NT2/D1 (cell line): ENCODE measurements at regions not wholly inside any gene's neighbourhood (a gene's known extent, or its start where the extent isn't known, plus 50 kb on each side); places are given as distances from the start of the nearest gene placed in this dataset.

Experiments
- DNase-seq: peaks from one replicate; pipeline ENCODE4 v3.0.0-alpha.2; 2011; ENCODE audit warnings: low read depth, low spot score
- H3K27me3 ChIP-seq: 2 replicates; pipeline ENCODE4 v1.6.0; 2011; ENCODE audit warnings: mild to moderate bottlenecking; ENCODE audit not compliant: insufficient read length, insufficient read depth
- H3K36me3 ChIP-seq: 2 replicates; pipeline ENCODE4 v1.6.1; 2011; ENCODE audit warnings: mild to moderate bottlenecking, low read length, mixed read lengths; ENCODE audit not compliant: insufficient read depth, insufficient read length
- H3K4me1 ChIP-seq: 2 replicates; pipeline ENCODE4 v1.5.1; 2011; ENCODE audit not compliant: insufficient read depth, insufficient read length
- H3K4me3 ChIP-seq: 2 replicates; pipeline ENCODE4 v1.5.1; 2011; ENCODE audit warnings: low read depth; ENCODE audit not compliant: insufficient read length
- H3K9ac ChIP-seq: 2 replicates; pipeline ENCODE4 v1.6.0; 2011; ENCODE audit warnings: low read depth; ENCODE audit not compliant: insufficient read length
- H3K9me3 ChIP-seq: 2 replicates; pipeline ENCODE4 v1.5.1; 2011; ENCODE audit warnings: mild to moderate bottlenecking, low read length; ENCODE audit not compliant: insufficient read depth
- SUZ12 ChIP-seq: IDR thresholded peaks from 2 replicates; pipeline ENCODE4 v1.6.1; 2011; ENCODE audit not compliant: insufficient read length, insufficient read depth; ENCODE audit errors: extremely low read depth
- YY1 ChIP-seq: IDR thresholded peaks from 2 replicates; pipeline ENCODE4 v1.6.1; 2011; ENCODE audit not compliant: insufficient read length, insufficient read depth
- ZNF274 ChIP-seq: IDR thresholded peaks from 2 replicates; pipeline ENCODE4 v1.6.1; 2011; ENCODE audit warnings: mild to moderate bottlenecking, low read depth, low read length

- no peak for TF ChIP-seq SUZ12
- no peak for TF ChIP-seq YY1
- no peak for TF ChIP-seq ZNF274
- Histone ChIP-seq H3K9ac (no peak overlapping the region), H3K9me3 (peaks cover 12% of the 10 kb centered on the region), H3K4me3 (no peak overlapping the region), H3K4me1 (no peaks in the 10 kb centered on the region), H3K36me3 (no peaks in the 10 kb centered on the region), H3K27me3 (no peaks in the 10 kb centered on the region)
- no peak for DNase-seq
These were observed 325.6 kb downstream of the TTLL7 start for GRCh38 chr1:83673312-83673711.

- no peaks in the 10 kb centered on the region for H3K4me1 ChIP-seq
- TF ChIP-seq ZNF274 (no peak), YY1 (no peak), SUZ12 (no peak)
- no peak for DNase-seq
- H3K9me3 ChIP-seq: peaks cover 12% of the 10 kb centered on the region
- no peaks in the 10 kb centered on the region for H3K27me3 ChIP-seq
- H3K36me3 ChIP-seq: no peaks in the 10 kb centered on the region
- no peak overlapping the region for H3K9ac ChIP-seq
- H3K4me3 ChIP-seq: no peak overlapping the region
These were observed 327.3 kb downstream of the TTLL7 start for GRCh38 chr1:83671586-83671985.

DNA sequence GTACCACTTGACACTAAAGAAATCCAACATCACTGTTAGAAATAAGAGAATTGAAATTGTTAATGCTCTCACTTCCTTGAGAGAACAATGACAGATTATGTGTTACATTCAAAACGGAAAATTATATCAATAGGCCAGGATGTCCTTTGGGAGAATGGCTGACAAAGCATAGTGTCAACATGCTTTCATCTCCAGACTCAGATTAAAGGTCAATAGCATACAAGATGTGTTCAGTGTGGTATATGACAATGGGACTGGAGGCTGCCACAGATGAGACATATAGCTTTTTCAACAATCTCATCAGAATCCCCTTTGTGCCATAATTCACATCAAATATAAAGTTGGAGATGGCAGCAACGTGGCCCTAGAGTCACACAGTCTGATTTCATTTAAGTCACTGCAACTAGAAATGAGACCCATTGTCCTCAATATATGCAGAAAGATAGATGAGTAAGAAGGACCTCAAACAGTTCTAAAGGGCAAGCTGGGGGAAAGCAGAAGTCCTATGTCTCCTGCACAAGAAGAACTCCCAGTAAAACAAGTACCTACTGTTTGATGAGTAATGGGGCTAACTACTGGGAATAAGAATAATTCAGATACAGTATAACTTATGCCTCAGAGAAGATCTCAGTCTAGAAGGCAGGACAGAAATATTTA, 327.9 kb downstream of the TTLL7 start:
- TF ChIP-seq ZNF274 (no peak), SUZ12 (no peak), YY1 (no peak)
- Histone ChIP-seq H3K9me3 (peaks cover 12% of the 10 kb centered on the region), H3K36me3 (no peaks in the 10 kb centered on the region), H3K4me3 (no peak overlapping the region), H3K9ac (no peak overlapping the region), H3K4me1 (no peaks in the 10 kb centered on the region), H3K27me3 (no peaks in the 10 kb centered on the region)
- no peak for DNase-seq

DNA sequence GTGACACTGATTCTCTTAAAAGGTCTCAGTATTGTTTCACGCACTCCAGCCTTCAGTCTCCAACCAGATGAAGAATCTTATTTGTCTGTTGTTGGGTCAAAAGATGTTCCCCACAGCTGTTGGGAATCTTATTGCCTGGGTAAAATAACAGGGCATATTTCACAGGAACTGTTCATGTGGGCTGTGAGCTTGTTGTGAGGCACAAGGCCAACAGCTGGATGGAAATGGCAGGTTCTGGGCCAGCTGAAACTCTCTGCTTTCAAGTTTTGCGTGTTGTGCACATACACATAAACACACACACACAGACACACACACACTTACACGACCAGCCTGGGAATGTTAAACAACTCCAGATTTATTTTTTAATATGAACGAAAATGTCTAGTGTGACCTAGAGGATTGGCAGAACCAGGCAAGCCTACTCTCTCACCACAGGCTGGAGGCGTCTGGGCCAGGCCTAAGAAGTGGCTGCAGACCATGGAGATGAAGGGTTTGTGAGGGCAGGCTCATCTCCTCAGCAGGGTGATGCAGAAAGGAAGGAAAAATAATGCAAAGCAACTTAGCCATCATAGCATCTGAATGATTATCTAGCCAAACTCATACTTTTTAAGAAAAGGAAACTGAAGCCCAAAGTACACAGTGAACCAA, 357.0 kb downstream of the TTLL7 start:
- no peak overlapping the region for H3K4me3 ChIP-seq
- no peaks in the 10 kb centered on the region for H3K36me3 ChIP-seq
- no peak for TF ChIP-seq SUZ12
- TF ChIP-seq YY1: no peak
- TF ChIP-seq ZNF274: no peak
- no peak overlapping the region for H3K9ac ChIP-seq
- H3K9me3 ChIP-seq: no peaks in the 10 kb centered on the region
- DNase-seq: no peak
- H3K4me1 ChIP-seq: no peaks in the 10 kb centered on the region
- no peaks in the 10 kb centered on the region for H3K27me3 ChIP-seq

DNA sequence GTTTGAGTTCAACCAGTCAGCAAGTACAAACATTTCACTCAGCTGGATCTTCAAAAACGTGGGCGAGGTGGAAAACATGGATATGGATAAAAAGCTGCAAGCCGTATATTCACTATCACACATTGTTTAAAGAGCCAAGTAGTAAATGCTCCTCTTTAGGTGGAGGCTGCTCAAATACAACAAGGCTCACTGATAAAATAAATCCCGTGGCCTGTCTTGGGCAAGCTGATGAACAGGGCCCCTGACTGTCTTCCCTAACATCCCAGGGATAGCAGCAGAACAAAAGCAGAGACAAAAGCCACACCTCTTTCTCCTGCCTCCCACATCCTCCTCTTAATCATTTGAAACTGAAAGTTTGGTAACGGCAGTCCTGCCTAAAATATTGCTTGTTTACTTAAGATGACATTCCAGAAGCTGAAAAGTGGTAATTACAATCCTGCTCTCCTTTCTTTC, 357.7 kb downstream of the TTLL7 start:
- H3K4me1 ChIP-seq: no peaks in the 10 kb centered on the region
- TF ChIP-seq SUZ12 (no peak), YY1 (no peak), ZNF274 (no peak)
- DNase-seq: peak; percentile 25
- no peak overlapping the region for H3K9ac ChIP-seq
- no peaks in the 10 kb centered on the region for H3K27me3 ChIP-seq
- no peak overlapping the region for H3K4me3 ChIP-seq
- H3K9me3 ChIP-seq: no peaks in the 10 kb centered on the region
- no peaks in the 10 kb centered on the region for H3K36me3 ChIP-seq

DNA sequence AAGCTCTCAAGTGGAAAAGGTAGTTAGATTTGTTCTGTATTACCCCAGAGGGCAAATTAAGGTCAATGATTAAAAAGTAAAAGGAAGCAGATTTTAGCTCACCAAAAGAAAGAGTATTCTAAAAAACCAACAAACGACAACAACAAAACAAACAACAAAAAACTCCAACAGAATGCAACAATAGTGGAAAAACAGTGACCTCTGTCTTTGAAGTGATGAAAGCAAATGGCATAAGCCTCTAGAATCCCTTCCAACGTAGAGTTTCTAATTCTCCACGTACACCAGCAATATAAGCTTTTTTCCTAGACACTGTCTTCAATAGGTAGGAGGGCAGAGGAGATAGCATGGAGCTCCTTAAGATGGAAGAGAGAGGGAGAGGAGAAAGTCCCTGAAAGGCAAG, 359.1 kb downstream of the TTLL7 start:
- TF ChIP-seq SUZ12 (no peak), YY1 (no peak), ZNF274 (no peak)
- DNase-seq: no peak
- Histone ChIP-seq H3K4me3 (no peak overlapping the region), H3K9me3 (no peaks in the 10 kb centered on the region), H3K9ac (no peak overlapping the region), H3K36me3 (no peaks in the 10 kb centered on the region), H3K27me3 (no peaks in the 10 kb centered on the region), H3K4me1 (no peaks in the 10 kb centered on the region)

- no peak for TF ChIP-seq SUZ12
- TF ChIP-seq ZNF274: no peak
- no peak for TF ChIP-seq YY1
- Histone ChIP-seq H3K4me1 (no peaks in the 10 kb centered on the region), H3K27me3 (no peaks in the 10 kb centered on the region), H3K36me3 (no peaks in the 10 kb centered on the region), H3K9me3 (no peaks in the 10 kb centered on the region), H3K4me3 (no peak overlapping the region), H3K9ac (no peak overlapping the region)
- DNase-seq: no peak
These were observed 361.3 kb downstream of the TTLL7 start for GRCh38 chr1:83637586-83637985.
